Chondrocyte (in vitro differentiated cells): ENCODE measurements at regions not wholly inside any gene's neighbourhood (a gene's known extent, or its start where the extent isn't known, plus 50 kb on each side); places are given as distances from the start of the nearest gene placed in this dataset.
"Not testable (repeated sequence)": the region's sequence is repeated elsewhere in the genome, so short reads cannot be mapped to it uniquely, and the experiment has no call there.

ENCODE experiments used
- DNase-seq: peaks from one replicate; pipeline ENCODE4 v3.0.0; 2021; ENCODE audit warnings: mixed read lengths, low spot score
- H3K27ac Mint-ChIP-seq: one replicate; pipeline ENCODE4 v1.8.0; 2021; ENCODE audit warnings: mild to moderate bottlenecking, moderate library complexity, mixed read lengths; ENCODE audit not compliant: unreplicated experiment
- H3K27me3 Mint-ChIP-seq: 2 replicates; pipeline ENCODE4 v1.8.0; 2021; ENCODE audit warnings: low read depth, mixed read lengths
- H3K36me3 Mint-ChIP-seq: 2 replicates; pipeline ENCODE4 v1.8.0; 2021; ENCODE audit warnings: low read depth, mixed read lengths
- H3K4me1 Mint-ChIP-seq: 2 replicates; pipeline ENCODE4 v1.8.0; 2021; ENCODE audit warnings: low read depth, mild to moderate bottlenecking, mixed read lengths
- H3K4me3 Mint-ChIP-seq: one replicate; pipeline ENCODE4 v1.8.0; 2021; ENCODE audit warnings: mild to moderate bottlenecking, moderate library complexity, mixed read lengths; ENCODE audit not compliant: unreplicated experiment
- H3K9me3 Mint-ChIP-seq: 2 replicates; pipeline ENCODE4 v1.8.0; 2021; ENCODE audit warnings: low read depth, mixed read lengths
- TF ChIP-seq, protein P1 (sequence below): fragments of 200-600 bp; sonication (generic); IDR thresholded peaks from 2 replicates; pipeline ENCODE4 v1.5.0; 2021; ENCODE audit warnings: antibody characterized with exemption, mild to moderate bottlenecking, moderate library complexity

DNA sequence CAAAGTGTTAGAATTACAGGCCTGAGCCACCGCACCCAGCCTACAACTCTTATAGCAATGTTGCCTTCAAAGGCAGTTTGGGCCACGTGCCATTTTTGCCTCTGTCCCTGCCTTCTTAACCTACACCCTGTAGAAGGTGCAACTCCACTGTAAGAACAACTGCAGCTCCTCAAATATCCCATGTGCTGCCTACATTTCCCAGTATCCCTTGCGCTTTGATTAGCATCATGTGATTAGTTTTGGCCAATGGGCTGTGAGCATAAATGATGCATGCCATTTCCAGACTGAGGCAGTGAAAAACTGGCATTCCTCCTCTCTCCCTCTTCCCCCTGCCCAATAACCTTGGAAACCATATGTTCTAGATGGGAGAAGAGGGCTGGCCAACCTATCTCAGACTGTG, 75.2 kb upstream of the MRI1 start:
- peaks cover 19% of the 10 kb centered on the region for H3K27me3 Mint-ChIP-seq
- H3K4me3 Mint-ChIP-seq: no peak overlapping the region
- TF ChIP-seq, protein P1, sequence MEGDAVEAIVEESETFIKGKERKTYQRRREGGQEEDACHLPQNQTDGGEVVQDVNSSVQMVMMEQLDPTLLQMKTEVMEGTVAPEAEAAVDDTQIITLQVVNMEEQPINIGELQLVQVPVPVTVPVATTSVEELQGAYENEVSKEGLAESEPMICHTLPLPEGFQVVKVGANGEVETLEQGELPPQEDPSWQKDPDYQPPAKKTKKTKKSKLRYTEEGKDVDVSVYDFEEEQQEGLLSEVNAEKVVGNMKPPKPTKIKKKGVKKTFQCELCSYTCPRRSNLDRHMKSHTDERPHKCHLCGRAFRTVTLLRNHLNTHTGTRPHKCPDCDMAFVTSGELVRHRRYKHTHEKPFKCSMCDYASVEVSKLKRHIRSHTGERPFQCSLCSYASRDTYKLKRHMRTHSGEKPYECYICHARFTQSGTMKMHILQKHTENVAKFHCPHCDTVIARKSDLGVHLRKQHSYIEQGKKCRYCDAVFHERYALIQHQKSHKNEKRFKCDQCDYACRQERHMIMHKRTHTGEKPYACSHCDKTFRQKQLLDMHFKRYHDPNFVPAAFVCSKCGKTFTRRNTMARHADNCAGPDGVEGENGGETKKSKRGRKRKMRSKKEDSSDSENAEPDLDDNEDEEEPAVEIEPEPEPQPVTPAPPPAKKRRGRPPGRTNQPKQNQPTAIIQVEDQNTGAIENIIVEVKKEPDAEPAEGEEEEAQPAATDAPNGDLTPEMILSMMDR: no peak
- no peaks in the 10 kb centered on the region for H3K4me1 Mint-ChIP-seq
- DNase-seq: no peak
- no peaks in the 10 kb centered on the region for H3K36me3 Mint-ChIP-seq
- no peaks in the 10 kb centered on the region for H3K9me3 Mint-ChIP-seq
- no peak overlapping the region for H3K27ac Mint-ChIP-seq

DNA sequence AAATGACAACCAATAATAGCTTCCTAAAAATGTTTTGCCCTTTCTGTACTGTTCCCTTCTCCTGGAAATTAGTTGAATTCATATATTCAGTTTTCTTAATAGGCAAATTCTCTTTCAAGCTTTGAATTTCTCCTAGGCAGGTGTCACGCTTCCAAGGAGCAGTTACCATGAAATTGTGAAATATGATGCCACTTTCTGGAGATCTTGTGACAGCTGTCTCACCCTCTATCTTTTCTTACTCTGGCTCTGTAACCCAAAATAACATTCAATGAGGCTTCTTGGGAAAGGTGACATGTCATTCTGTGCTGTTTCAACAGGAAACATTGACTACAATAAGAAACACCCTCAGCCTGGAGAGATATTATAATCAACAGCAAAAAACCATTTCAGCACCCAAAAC, 80.3 kb upstream of the MRI1 start:
- Mint-ChIP-seq H3K27me3 (peaks cover 9% of the 10 kb centered on the region), H3K9me3 (peaks cover 11% of the 10 kb centered on the region), H3K4me3 (no peak overlapping the region), H3K27ac (no peak overlapping the region), H3K4me1 (no peaks in the 10 kb centered on the region), H3K36me3 (peaks cover 6% of the 10 kb centered on the region)
- TF ChIP-seq, protein P1: no peak
- no peak for DNase-seq

DNA sequence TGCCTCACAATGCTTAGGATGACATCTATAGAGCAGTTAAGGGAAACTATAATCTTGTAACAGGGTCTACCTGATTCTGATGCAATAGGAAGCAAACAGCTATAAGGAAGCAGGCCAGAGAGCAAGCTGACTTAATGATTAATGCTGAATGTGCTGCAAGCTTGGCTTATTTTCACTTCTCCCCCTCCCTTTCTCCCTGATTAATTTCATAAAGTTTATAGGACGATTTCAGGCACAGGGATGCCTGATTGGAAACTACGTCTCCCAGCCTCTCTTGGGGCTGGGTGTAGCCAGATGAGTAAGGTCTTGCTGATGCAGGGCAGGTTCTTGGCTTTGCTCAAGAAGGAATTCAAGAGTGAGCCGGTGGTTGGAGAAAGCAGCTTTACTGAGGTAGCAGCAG, 82.8 kb upstream of the MRI1 start:
- TF ChIP-seq, protein P1: no peak
- Mint-ChIP-seq H3K9me3 (peaks cover 17% of the 10 kb centered on the region), H3K4me1 (no peaks in the 10 kb centered on the region), H3K27ac (no peak overlapping the region), H3K27me3 (peaks cover 5% of the 10 kb centered on the region), H3K36me3 (peaks cover 7% of the 10 kb centered on the region), H3K4me3 (no peak overlapping the region)
- DNase-seq: no peak

DNA sequence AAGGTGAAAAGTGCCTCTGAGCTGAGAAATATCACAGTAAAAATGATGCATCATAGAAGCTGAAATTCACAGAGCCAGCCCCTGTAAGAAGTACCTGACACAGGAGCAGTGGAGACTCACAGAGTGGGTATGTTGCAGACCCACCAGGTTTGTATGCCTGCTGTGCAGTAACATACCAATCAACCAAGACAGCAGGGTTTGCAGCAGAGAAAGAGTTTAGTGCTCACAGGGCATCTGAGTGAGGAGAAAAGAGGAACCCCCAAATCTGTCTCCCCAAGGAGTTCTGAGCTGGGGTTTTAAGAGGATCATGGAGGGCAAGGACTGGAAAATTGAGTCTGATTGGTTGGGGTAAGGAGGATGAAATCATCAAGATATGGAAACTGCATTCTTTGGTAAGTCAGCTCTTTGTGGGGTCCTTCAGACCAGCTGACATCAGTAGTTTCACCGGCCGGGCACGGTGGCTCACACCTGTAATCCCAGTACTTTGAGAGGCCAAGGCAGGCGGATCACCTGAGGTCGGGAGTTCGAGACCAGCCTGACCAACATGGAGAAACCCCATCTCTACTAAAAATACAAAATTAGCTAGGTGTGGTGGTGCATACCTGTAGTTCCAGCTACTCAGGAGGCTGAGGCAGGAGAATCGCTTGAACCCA, 83.5 kb upstream of the MRI1 start:
- not testable (repeated sequence) for DNase-seq, H3K27me3 Mint-ChIP-seq, H3K36me3 Mint-ChIP-seq, H3K4me3 Mint-ChIP-seq, H3K4me1 Mint-ChIP-seq
- Mint-ChIP-seq H3K27ac (peak overlapping the region; percentile 63), H3K9me3 (peaks cover 19% of the 10 kb centered on the region)

DNA sequence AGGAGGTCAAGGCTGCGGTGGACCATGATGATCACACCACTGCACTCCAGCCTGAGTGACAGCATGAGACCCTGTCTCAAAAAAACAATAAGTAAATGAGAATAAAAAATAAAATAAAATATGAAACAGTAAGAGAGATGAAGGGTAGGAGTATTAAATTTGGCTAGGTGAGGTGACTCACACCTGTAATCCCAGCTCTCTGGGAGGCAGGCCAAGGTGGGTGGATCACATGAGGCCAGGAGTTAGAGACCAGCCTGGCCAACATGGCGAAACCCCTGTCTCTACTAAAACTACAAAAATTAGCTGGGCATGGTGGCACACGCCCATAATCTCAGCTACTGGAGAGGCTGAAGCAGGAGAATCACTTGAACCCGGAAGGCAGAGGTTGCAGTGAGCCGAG, 87.4 kb upstream of the MRI1 start:
- DNase-seq, H3K36me3 Mint-ChIP-seq, H3K4me3 Mint-ChIP-seq, H3K27me3 Mint-ChIP-seq, H3K27ac Mint-ChIP-seq, H3K4me1 Mint-ChIP-seq: not testable (repeated sequence)
- H3K9me3 Mint-ChIP-seq: peaks cover 21% of the 10 kb centered on the region

DNA sequence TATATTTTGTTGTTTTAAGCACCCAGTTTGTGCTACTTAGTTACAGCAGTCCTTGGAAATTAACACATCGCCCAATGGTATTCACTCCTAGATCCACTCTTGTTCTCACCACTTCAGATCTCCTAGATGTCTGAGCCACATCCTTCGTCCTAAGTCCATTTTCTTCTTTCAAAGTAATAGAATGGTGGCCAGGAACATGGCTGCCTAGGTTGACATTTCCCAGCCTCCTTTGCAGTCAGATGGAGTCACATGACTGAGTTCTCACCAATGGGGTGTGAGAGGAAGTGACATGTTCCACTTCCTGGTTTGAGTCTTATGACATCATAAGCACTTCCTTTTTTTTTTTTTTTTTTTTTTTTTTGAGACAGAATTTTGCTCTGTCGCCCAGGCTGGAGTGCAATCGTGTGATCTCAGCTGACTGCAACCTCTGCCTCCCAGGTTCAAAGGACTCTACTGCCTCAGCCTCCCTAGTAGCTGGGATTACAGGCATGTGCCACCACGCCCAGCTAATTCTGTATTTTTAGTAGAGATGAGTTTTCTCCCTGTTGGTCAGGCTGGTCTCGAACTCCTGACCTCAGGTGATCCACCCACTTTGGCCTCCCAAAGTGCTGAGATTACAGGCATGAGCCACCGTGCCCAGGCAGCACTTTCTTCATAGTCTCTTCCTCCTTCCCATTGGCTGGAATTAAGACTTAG, 91.7 kb upstream of the MRI1 start:
- not testable (repeated sequence) for H3K36me3 Mint-ChIP-seq, H3K27me3 Mint-ChIP-seq, H3K27ac Mint-ChIP-seq, DNase-seq, H3K4me1 Mint-ChIP-seq, H3K9me3 Mint-ChIP-seq, H3K4me3 Mint-ChIP-seq

DNA sequence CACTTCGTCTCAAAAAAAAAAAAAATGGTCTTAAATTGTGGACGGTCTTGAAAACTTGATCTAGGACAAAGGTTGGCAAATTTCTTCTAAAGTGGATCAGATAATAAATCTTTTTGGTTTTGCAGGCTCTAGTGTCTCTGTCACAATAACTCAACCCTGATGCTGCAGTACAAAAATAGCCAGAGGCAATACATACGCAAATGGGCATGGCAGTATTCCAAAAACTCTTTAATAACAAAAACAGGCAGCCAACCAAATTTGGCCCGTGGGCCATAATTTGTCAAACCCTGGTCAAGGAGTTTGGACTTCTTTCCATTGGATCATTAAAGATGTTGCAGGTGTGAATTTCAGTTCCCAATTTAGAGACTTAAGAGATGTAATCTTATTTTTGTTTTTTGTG, 93.5 kb upstream of the MRI1 start:
- no peak overlapping the region for H3K27ac Mint-ChIP-seq
- no peaks in the 10 kb centered on the region for H3K4me1 Mint-ChIP-seq
- no peak for DNase-seq
- no peaks in the 10 kb centered on the region for H3K36me3 Mint-ChIP-seq
- H3K27me3 Mint-ChIP-seq: peaks cover 9% of the 10 kb centered on the region
- peaks cover 2% of the 10 kb centered on the region for H3K9me3 Mint-ChIP-seq
- TF ChIP-seq, protein P1: no peak
- H3K4me3 Mint-ChIP-seq: no peak overlapping the region
